A673 (cell line): ENCODE measurements at regions not wholly inside any gene's neighbourhood (a gene's known extent, or its start where the extent isn't known, plus 50 kb on each side); places are given as distances from the start of the nearest gene placed in this dataset.

Experiments used
- CTCF ChIP-seq: fragments of 300-800, 200-600 bp; sonication (generic); conservative IDR thresholded peaks from 2 replicates; pipeline ENCODE4 v1.5.1; 2017; ENCODE audit warnings: low read depth, mild to moderate bottlenecking, antibody characterized with exemption, low read length, moderate library complexity, mixed read lengths
- EZH2 ChIP-seq: fragments of 200-600 bp; sonication (generic); IDR thresholded peaks from 2 replicates; pipeline ENCODE4 v1.6.1; 2017; ENCODE audit warnings: borderline replicate concordance, low read depth, mild to moderate bottlenecking, mixed read lengths, antibody characterized with exemption, low read length; ENCODE audit not compliant: poor library complexity, severe bottlenecking

GRCh38 chr5:159507055-159507454 lies 176.8 kb upstream of the IL12B start:
- TF ChIP-seq EZH2 (no peak), CTCF (no peak)
